HG02870 (cell line): ENCODE measurements at regions not wholly inside any gene's neighbourhood (a gene's known extent, or its start where the extent isn't known, plus 50 kb on each side); places are given as distances from the start of the nearest gene placed in this dataset.
"Not testable (repeated sequence)": the region's sequence is repeated elsewhere in the genome, so short reads cannot be mapped to it uniquely, and the experiment has no call there.

Experiments used
- ATAC-seq: cut with Tn5 transposase; IDR thresholded peaks from one replicate; pipeline ENCODE4 v1.9.1; 2021; ENCODE audit warnings: mild to moderate bottlenecking, moderate library complexity; ENCODE audit not compliant: unreplicated experiment

DNA sequence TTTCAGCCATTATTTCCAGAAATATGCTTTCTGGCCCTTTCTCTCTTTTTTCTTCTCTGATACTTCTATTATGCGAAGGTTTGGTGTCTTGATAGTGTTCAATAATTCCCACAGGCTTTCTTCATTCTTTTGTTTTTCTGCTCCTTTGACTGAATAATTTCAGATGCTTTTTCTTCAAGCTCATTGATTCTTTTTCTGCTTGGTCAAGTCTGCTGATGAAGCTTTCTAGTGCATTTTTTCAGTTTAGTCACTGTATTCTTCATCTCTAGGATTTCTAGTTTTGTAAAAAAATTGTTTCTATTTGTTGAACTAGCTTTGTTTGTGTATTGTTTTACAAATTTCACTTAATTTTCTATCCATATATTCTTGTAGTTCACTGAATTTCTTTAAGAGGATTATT, 304.0 kb upstream of the TARS1 start:
- ATAC-seq: no peak

DNA sequence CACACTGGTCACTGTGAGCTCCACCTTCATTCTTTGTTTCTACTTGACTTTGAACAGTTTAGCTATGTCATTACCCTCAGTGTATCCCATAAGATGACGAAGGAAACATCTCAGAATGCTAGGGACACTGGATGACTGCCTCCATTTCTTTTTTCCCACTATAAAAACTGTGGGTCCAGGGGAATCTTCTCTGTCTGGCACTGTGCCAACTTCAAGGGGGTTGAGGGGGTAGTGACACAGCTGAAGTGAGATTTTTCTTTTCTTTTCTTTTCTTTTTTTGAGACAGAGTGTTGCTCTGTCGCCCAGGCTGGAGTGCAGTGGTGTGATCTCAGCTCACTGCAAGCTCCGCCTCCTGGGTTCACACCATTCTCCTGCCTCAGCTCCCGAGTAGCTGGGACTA, 302.6 kb upstream of the TARS1 start:
- not testable (repeated sequence) for ATAC-seq

DNA sequence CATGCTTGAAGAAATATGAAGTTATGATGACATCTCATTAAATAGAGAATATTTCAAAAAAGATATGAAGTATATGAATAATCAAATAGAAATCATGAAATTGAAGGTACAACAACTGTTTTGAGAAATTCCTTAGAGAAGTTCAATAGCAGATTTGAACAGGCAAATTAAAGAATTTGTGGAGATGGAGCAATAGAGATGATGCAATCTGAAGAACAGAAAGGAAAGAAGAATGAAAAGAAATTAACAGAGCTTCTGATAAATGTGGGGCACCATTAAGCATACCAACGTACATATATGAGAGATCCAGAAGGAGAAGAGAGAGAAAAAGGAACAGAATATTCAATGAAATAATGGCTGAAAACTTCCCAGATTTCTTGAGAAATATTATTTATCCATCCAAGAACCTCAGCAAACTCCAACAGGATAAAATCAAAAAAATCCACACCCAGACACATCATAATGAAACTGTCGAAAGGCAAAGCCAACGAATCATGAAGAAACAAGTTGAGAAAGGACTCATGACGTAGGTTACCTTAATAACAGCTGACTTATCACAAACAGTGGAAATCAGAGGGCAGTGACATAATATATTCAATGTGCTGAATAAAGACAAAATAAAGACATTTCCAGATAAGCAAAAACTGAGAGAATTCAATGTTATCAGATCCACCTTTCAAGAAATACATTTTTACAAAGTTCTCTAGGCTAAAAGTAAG, 297.2 kb upstream of the TARS1 start:
- no peak for ATAC-seq

DNA sequence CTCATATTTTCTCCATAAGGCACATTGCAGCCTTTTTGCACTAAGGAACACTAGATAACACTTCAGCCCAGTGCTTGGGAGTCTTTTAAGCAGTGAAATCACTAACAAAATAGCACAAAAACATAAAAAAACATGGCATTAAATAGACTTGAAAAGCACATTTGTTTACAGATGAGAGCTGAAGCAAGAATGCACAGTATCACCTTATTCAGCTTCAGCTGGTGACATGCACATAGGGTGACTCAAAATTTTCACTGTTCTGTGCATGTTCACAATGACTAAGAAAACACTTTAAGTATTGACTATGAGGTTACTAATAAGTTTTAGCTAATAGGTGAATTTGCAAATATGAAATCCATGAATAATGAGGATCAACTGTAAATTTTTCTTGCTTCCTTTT, 293.9 kb upstream of the TARS1 start:
- no peak for ATAC-seq

DNA sequence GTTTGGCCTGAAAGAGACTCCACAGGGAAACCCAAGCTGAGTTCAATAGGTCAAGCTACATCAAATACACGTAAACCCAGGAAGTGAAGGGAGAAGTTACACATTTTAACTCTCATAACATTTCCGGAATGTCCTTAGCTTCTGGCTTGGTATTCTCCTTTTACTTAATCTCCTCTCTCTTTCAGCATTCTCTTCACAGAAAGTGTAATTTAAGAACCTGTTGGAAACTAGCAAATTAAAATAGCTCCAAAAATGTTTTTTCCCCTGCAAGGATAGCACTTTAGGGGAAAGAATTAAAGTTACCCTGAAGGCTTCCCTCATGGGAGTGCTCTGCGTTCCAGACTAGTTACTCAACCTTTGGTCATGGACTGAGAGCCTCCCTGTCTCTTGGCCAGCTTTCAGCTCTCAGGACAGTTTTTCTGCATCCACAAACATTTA, 292.7 kb upstream of the TARS1 start:
- ATAC-seq: no peak

DNA sequence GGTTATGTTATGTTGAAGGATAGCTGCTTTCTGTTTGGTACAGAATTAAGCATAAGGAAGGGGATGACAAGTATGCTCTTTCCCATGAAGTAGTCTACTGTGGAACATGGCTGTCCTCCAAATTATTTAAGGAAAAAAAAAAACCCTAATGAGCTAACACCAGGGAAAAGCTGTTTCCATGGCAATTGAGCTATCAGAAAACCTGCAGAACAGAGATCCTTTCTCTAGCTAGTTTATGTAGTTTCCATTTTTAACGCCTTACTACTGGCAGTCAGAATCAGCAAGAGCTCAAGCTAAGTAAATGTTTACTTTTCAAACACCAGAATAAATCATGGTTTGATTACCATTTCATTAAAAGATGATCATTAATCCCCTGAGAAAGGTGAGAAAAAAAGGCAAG, 287.4 kb upstream of the TARS1 start:
- no peak for ATAC-seq

DNA sequence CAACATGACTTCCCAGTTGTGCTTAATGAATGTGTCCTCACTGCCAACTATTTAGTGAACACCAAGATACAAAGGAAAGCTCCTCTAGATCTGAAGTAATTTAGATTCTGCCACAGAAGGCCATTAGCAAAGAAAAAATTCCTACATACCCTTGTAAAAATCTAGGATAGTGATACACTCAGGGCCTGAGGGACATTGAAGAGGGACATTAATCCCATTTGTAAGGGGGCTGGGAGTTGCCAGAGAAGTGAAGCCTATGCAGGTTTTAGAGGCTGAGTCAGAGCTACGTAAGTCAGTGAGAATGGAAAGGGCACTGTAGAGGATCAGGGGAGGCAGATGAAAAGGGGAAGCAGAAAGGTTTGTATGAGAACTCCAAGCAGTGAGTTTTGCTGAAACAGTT, 286.9 kb upstream of the TARS1 start:
- no peak for ATAC-seq

DNA sequence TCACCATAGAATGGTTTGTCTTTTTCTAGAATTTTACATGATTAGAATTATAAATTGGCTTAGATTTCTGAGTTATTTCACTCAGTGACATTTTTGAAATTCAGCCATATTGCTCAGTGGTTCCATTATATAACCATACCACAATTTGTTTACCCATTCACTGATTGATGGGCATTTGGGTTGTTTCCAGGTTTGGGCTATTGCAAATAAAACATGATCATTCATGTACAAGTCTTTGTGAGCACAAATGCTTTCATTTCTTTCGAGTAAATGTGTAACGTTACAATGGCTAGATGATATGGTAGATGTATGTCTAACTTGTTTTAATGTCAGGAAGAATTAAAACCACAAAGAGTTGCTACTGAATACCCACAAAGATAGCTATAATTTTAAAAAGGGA, 279.9 kb upstream of the TARS1 start:
- ATAC-seq: no peak

DNA sequence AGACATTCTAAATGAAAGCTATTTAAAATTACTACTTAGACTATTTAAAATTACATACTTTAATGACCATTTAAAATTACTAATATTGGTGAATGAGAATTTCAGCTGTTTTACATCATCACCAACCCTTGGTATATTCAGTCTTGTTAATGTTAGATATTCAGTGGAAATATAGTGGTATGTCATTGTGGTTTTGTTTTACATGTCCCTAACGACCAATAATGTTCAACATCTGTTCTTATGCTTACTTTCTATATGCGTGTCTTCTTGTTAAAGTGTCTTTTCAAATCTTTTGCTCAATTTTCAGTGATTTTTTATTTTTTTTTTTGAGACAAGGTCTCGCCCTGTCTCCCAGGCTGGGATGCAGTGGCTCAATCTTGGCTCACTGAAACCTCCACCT, 279.3 kb upstream of the TARS1 start:
- ATAC-seq: no peak

DNA sequence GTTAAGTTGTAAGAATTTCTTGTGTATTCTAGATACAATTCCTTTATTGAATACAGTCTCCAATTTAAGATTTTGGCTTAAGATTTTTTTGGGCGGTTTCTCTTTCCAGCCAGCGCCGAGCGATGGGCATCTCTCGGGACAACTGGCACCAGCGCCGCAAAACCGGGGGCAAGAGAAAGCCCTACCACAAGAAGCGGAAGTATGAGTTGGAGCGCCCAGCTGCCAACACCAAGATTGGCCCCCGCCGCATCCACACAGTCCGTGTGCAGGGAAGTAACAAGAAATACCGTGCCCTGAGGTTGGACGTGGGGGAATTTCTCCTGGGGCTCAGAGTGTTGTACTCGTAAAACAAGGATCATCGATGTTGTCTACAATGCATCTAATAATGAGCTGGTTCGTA, 278.7 kb upstream of the TARS1 start:
- no peak for ATAC-seq

DNA sequence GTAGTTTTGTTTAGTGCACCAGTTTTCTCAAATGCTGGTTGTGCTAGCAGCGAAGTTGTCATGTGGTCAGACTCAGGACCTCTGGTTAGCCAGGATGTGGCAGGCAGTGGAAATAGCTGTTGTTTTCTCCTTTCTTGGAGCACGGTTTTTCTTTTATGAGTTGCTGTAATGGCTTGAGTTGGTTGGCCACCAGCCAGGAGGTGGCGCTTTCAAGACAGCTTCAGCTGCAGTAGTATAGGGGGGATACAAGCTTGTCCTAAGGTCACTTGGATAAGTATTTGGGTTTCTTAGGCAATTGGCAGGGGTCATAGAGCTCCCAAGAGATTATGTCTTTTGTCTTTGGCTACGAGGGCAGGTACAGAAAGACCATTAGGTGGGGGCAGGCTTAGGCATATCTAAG, 274.2 kb upstream of the TARS1 start:
- no peak for ATAC-seq

DNA sequence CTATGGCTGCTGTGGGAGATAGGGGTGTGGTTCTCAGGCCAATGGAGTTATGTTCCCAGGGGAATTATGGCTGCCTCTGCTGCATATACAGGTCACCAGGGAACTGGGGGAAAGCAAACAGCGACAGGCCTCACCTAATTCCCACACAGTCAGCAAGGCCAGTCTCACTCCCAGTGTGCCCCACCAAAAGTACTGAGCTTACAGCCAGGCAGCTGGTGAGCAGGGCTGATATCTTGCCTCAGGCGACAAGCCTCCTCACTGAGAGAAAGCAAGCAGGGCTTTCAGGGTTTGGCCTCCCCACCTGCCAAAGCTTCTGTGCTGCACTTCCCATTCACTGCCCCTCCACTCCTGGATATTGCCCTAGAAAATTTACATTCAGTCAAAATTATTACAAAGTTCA, 273.8 kb upstream of the TARS1 start:
- ATAC-seq: no peak

DNA sequence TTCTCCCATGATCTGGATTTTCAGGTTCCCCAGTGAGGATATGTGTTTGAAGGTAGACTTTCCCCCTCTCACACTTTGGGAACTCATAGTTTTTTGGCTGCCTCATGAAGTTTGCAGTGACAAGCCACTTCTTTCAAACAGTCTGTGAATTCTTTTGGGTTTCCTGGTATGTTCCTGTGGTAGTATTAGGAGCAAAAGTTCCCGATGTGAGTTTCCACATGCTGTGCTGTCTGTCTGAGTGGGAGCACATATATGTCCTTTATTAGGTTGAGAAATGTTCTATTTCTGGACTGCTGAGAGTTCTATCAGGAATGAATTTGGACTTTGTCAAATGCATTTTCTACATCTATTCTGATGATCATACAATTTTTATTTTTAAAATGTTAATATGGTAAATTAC, 273.2 kb upstream of the TARS1 start:
- no peak for ATAC-seq

DNA sequence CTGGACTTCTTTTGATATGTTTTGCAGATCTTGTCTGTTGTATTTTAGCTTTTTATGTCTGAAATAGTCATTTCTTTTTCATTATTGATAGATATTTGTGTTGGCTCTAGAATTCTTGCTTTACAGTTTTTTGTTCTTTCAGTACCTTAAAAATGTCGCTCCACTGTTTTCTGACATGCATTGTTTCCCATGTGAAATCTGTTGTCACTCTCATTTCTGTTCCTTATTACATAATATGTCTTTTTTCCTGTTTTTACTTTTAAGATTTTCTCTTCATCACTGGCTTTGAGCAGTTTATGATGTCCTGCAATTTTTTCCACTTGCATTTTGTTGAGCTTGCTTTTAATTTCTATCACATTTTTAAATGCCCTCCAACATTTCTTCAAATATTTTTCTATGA, 270.4 kb upstream of the TARS1 start:
- no peak for ATAC-seq

DNA sequence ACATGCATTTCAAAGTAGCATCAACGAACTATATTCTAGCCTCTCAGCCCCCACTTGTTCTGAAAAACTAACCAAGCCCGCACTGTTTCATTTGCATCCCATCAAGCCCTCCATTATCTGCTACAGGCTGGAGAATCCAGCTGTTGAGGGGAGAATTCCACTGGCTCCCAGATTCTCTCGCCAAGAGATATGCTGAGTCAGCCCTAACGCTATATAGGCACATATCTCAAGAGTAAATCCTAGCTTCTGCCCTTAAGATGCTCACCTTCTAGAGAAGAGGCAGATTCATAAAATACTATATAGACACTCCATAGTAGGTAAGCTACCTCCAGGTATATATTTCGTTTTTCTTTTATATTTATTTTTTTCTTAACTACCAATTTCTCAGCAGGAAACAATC, 266.4 kb upstream of the TARS1 start:
- no peak for ATAC-seq

DNA sequence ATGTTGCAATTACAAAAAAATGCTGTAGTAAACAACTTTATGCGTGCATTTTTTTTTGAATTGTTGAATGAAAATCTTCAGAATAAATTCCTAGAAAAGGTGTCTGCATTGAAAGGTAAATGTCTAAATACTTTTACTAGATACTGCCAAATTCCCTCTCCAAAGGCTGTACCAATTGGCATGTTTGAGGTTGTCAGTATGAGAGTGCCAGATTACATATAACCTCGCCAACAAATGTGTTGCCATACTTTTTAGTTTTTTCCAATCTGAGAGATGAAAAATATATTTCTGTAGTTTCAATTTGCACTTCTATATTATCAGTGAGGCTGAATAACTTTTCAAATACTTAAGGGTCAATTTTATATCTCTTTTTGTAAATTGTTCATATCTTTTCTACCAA, 261.5 kb upstream of the TARS1 start:
- ATAC-seq: no peak

DNA sequence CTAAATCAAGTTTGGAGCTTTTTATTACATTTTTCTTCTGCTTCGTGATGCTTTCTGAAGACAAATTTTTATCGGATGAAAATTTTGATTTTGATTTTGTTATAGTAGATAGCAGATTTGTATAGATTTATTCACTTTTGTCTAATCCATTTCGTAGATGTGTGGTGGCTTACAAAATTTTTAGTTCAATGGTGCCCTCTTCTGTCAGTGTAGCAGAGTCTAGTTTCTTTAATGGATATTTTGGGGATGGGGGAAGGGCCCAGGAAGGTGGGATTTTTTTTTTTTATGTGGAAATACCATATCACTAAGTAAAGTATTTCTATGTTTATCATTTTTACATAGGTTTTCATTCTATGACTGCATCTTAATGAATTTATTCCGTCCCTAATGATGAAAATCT, 259.9 kb upstream of the TARS1 start:
- ATAC-seq: no peak

DNA sequence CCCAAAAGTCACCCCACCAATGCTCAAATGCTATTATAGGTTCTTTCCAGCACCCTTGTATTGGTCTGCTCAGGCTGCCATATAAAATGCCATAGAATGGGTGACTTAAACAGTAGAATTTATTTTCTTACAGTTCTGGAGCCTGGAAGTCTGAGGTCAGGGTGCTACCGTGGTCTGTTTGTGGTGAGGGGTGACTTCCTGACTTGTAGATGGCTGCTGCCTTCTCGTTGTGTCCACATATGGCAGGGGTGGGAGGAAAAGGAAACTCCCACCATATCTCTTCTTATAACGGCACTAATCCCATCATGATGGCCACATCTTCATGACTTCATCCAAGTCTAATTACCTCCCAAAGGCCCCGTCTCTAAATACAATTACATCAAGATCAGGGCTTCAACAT, 257.8 kb upstream of the TARS1 start:
- no peak for ATAC-seq

DNA sequence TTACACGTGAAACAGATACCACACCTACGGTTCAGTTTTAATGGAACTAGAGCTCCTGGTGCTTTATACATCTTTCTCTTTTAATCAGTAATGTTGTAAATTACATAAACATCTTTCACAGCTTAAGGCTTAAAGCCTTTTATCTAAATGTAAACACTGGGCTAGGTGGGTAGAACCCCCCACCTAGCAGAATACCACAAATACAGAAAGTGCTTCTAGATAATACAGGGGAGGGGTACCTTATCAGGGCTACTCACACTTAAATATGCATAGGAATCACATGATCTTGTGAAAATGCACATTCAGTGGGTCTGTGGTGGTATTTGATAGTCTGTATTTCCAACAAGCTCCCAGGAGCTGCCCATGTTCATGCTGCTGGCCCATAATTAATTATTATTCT, 256.4 kb upstream of the TARS1 start:
- ATAC-seq: no peak

DNA sequence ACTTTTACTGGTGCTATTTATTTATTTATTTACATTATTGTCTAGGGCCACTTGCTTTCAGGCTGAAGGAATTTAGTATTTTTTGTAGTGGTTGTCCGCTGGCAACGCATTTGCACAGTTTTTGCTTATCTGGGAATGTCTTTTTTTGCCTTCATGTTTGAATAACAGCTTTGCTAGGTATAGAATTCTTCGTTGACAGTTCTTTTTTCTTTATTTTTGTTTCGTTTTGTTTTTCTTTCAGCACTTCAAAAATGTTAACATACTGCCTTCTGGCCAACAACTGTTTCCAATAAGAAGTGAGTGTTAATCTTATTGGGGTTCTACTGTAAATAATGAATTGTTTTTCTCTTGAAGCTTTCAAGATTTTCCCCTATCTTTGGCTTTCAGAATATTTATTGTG, 252.7 kb upstream of the TARS1 start:
- ATAC-seq: no peak

DNA sequence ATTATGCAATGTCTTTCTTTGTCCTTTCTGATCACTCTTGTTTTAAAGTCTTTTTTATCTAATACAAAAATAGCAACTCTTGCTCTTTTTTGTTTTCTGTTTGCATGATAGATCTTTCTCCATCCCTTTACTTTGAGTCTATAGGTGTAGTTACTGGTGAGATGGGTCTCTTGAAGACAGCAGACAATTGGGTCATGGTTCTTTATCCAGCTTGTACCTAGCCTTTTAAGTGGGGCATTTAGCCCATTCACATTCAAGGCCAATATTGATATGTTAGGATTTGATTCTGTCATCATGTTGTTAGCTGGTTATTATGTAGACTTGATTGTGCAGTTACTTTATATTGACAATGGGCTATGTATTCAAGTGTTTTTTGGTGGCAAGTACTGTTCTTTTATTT, 245.9 kb upstream of the TARS1 start:
- no peak for ATAC-seq

DNA sequence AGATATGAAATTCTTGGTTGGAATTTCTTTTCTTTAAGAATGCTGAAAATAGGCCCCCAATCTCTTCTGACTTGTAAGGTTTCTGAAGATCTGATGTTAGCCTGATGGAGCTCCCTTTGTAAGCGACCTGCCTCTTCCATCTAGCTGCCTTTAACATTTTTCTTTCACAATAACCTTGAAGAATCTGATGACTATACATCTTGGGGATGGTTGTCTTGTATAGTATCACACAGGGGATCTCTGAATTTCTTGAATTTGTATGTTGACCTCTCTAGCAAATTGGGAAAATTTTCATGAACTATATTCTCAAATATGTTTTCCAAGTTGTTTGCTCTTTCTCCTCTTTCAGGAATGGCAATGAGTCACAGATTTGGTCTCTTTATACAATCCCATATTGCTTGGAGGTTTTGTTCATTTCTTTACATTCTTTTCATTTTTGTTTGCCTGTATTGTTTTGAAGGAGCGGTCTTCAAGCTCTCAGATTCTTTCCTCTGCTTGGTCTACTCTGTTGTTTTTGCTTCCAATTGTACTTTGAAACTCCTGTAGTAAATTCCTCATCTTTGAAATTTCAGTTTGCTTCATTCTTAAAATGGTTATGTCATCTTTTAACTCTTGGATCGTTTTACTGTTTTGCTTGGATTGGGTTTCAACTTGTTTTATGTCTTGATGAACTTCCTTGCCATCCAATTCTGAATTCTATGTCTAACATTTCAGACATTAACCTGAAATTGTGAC, 245.2 kb upstream of the TARS1 start:
- ATAC-seq: no peak

DNA sequence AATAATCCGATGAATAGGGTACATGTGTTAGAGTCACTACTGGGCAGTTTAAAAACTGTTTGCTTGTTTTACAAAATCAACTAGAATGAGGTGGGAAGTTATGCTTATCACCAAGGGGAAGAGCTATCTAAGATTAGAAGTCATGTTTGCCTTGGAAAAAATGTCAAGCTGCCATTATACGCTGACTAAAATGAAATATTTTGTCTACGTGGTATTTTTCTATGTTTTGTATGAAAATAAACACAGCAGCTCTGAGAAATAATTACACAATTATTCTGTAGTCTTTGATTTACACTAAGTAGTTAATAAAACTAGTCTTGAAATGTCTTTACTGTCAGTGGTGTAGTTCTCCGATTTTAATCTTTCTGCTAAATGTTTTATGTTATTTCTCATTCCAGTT, 241.9 kb upstream of the TARS1 start:
- no peak for ATAC-seq
